ENCODE measurements at regions not wholly inside any gene's neighbourhood (a gene's known extent, or its start where the extent isn't known, plus 50 kb on each side); places are given as distances from the start of the nearest gene placed in this dataset.

DNA sequence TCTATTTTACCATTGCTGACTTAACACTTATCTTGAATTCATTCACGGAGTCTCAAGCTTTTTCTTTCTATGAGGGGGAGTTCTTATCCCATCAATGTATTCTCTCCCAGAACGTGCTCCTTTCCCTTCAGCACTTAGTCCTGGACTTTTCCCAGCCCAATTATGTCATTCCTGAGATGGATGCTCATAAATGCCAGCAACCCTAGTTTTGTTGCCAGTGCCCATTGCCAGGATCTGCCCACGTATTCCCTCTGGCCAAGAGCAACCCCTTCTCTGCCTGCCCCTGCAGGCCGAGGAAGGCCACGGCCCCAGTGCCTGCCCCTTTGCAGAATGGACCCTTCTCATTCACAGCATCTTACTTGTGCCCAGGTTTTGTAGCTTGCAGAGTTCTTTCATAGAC lies 67.4 kb upstream of the PPP1R3C start:
- ATAC-seq (ENCODE audit: poor library complexity) = no peak
- intact Hi-C loops (cut with DNase I) = no loop called here
- no peak for DNase-seq

DNA sequence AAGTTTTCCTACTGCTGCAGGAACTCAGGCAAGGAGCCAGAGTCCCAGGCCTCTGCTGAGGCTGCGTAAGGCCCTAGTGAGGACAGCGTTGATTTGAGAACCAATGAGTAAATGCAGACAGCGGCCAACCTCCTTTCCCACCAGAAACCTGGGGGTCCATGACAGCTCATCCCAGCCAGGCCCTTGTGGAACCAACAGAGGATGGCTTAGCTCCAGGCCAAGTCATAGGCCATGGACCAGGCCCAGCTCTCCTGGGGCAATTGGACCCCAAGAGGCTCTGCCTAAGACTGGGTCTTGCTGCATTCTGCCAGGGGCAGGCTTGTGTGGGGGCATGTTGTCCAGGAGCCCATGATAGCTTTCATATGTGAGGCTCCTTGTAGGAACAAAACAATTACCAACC lies 65.4 kb upstream of the PPP1R3C start:
- DNase-seq = no peak
- intact Hi-C loops (cut with DNase I) = no loop called here
- no peak for ATAC-seq (ENCODE audit: poor library complexity)

DNA sequence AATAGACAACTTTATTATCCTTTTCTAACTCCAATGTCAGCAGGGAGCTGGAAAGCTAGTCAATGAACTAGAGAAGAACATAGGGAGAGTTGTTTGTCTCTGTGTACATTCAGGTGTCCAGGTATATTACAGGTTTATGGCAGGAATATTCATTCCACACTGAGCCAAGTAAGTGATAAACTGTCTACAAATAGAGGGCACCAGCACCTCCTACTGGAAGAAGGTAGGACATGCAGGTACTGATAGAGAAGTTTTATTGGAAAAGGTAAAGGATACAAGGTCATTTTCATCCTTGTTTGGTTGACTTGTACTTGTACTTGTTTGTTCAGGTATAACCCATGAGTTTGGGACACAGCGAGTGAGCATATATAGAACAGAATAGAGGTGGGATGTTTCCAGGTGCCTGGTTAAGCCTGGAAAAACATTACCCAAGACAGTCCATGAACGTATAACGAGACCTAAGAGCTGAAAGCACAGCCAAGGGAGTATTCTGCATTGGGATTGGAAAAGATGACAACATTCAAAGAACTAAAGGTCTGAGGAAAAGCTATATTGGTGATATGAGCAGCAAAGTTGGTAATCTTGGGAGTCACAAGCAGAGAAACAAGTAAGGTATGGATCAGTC lies 61.4 kb upstream of the PPP1R3C start:
- ATAC-seq (ENCODE audit: poor library complexity) = no peak
- DNase-seq = no peak
- intact Hi-C loops (cut with DNase I) = no loop called here

DNA sequence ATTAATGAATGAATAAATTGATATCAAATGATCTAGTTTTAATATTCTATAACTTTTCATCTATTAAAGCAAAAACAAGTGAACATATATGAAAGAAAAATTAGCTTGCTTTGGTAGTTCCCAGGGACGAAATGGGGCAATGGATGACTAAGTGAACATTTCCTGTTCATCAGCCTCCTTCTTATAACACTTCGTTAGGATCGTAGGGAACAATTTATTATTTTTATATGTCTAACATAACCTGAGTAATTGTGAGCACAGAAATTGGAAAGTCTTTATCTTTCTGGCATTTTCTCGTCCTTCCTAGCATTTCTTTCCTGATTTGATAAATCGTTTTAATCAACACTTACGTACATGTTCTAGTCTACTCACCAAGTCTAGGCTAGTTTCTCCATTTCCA lies 59.1 kb upstream of the PPP1R3C start:
- intact Hi-C loops (cut with DNase I) = no loop called here
- no peak for DNase-seq
- ATAC-seq (ENCODE audit: poor library complexity) = no peak

DNA sequence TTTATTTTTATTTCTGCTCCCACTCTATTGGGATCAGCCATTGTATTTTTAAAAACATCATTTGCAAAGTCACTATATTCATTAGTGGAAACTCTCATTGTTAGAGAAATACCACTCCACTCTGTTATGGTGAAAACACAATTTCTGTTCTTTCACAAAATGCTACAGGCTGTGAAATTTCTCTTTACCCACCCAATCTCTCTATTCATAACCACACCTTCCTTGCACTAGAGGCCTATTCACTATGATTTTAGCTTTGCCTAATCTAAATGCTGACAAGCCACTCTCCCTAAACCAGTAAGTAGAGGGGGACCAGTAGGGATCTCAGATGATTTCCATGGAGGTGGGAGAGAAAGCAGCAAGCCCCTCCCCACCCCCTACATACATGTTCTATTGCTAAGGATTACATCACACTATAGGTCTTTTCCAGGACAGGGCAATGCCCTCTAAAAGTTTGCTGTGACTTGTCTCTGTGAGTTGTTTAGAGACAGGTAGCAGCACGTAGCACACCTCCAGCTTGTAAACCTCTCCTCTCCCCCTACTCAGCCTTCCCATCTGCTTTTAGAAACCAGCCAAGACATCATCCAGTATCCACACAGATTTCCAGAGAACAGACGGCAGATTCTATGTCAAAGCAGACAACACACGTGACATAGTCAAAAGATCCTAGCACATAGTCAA lies 58.3 kb upstream of the PPP1R3C start:
- no peak for ATAC-seq (ENCODE audit: poor library complexity)
- DNase-seq = no peak
- intact Hi-C loops (cut with DNase I) = no loop called here

DNA sequence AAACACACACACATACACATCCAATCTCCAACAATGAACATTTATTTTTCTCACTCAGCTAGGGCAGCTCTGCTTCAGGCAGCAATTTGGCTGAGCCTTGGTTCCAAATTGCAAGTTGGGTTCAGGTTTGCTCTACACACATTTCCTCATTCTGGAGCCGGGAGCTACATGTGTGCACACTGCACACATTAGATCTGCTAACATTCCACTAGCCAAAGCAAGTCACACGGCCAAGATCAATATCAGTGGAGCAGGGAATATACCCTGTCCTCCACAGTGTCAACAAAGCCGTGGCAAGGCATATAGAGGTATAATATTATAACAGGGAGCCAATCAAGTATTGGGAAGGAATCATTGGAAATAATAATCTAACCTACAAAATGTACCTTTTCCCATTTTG lies 57.5 kb upstream of the PPP1R3C start:
- ATAC-seq (ENCODE audit: poor library complexity) = no peak
- intact Hi-C loops (cut with DNase I) = no loop called here
- DNase-seq = no peak

DNA sequence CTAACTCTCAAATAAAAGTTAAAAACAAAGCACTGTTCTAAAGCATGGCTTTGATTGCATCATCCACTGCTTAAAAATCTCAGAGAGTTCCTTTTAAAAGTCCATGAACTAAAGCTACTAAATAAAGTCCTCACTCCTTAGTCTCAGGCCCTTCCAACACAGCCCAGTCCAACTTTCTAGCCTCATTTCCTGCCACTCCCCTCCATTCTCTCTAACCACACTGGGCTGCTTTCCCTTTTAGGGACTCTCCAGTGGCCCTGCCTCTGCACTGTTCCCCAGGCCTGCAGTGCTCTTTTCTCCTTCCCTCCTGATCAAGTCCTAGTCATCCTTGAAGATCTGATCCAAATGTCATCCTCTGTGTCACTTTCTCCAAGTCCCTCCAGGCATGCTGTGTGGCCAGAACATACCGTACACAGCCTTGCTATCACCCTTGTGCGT lies 56.9 kb upstream of the PPP1R3C start:
- intact Hi-C loops (cut with DNase I) = no loop called here
- peak; percentile 88 for ATAC-seq (ENCODE audit: poor library complexity)
- no peak for DNase-seq

DNA sequence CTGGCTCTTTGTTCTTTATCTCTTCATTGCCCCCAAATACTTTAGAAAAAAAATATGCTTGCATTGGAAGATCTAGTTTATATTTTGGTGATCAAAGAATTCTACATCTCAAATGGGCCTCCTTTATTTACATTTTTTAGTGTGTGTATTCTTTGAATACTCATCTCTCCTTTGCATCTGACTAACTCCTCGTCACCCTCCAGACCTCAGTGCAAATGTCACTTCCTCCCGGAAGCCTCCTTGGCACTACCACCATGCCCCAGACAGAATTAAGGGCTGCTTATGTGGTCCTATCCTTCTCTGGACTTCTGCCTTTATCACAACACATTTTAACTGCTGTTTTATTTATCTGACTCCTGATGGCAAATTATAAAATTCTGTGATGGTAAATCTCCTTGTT lies 52.0 kb upstream of the PPP1R3C start:
- DNase-seq = no peak
- intact Hi-C loops (cut with DNase I) = no loop called here
- no peak for ATAC-seq (ENCODE audit: poor library complexity)

DNA sequence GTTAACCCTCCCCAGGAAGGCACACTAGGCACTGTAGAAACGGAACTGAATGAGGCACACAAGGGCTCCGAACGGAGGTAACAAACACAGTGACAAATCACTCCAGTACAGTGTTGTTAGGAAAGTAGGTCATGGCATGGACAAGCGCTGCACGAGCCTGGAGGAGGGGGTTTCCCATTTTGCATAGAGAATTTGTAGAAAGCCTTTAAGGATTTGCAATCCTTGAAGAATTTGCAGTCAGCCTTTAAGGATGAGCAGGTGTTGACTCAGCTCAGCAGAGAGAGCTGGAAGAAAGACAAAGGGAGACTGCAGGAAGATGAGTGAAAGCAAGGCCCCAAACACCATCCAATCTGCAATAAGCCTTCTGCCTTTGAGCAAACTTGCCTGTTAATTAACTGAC lies 51.1 kb upstream of the PPP1R3C start:
- no peak for ATAC-seq (ENCODE audit: poor library complexity)
- intact Hi-C loops (cut with DNase I) = no loop called here
- no peak for DNase-seq

DNA sequence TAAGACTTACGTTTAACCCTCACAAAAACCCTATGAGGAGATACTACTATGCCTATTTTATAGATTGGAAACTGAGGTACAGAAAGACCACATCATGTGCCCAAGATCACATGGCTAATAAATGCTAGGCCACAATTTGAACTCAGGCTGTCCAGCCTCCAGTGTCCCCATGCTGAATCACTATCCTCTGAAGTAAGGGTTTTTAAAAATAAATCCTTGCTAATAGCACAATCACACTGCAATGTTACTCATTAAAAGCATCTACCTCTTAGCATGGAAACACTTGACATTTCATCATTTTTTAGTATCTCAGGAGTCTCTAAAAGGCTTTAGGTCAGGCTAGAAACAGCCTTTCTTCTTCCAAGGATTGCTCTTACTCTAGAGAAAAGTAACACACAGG lies 50.0 kb upstream of the PPP1R3C start:
- no peak for ATAC-seq (ENCODE audit: poor library complexity)
- DNase-seq = no peak
- intact Hi-C loops (cut with DNase I) = no loop called here
